Testis (tissue), 2 donors: ENCODE measurements at regions not wholly inside any gene's neighbourhood (a gene's known extent, or its start where the extent isn't known, plus 50 kb on each side); places are given as distances from the start of the nearest gene placed in this dataset.

Experiments
- CTCF ChIP-seq, 3 experiments: fragments of 450-650 bp in 2 of 3; fragments of 200-600 bp in 1 of 3; sonication (generic) in 1 of 3; IDR thresholded peaks; one replicate each; pipeline ENCODE4 v1.5.1; 2016 to 2019; ENCODE audit warnings: antibody characterized with exemption in 3 of 3, mild to moderate bottlenecking in 2 of 3, moderate library complexity in 1 of 3
- POLR2A ChIP-seq: fragments of 450-650 bp; IDR thresholded peaks from one replicate; pipeline ENCODE4 v1.6.1; 2017; ENCODE audit warnings: antibody characterized with exemption, mild to moderate bottlenecking, moderate library complexity

DNA sequence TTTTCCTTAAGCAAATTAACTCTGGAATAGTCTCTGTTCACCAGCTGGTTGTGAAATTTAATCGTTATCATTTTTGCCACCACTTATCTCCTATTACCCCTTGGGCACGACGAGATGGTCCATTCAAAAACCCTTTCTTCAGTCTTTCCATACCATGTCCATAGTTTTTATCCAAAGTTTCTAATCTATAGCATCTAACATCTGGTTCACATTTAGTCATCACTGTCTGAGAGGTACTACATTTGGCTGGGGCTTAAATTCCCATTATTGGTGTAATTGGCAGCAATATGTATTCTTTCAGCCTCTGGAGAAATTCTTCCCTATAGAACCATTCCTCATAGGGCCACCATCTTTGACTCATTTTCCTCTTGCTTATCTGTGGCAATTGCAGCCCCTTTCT is 163.5 kb downstream of the CCER1 start:
- no peak for TF ChIP-seq POLR2A
- no peak for TF ChIP-seq CTCF (IDR thresholded peaks at IDR 0.05)
